Suprapubic skin (tissue), 3 donors: ENCODE measurements at regions not wholly inside any gene's neighbourhood (a gene's known extent, or its start where the extent isn't known, plus 50 kb on each side); places are given as distances from the start of the nearest gene placed in this dataset.

Source experiments
- CTCF ChIP-seq, 2 donors: fragments of 200-600 bp in 1 of 2; fragments of 450-650 bp in 1 of 2; sonication (generic) in 1 of 2; IDR thresholded peaks; one replicate each; pipeline ENCODE4 v1.5.1; 2016 to 2019; ENCODE audit warnings: antibody characterized with exemption in 2 of 2, mild to moderate bottlenecking in 1 of 2, moderate library complexity in 1 of 2
- POLR2AphosphoS5 ChIP-seq, 3 donors: sonication (generic); formaldehyde crosslinking; IDR thresholded peaks; one replicate each; pipeline ENCODE4 v1.6.1; 2017; ENCODE audit warnings: antibody characterized with exemption in 3 of 3

GRCh38 chr11:91795139-91795887, 429.3 kb upstream of the FAT3 start:
- TF ChIP-seq POLR2AphosphoS5 (IDR thresholded peaks at IDR 0.05) (no peak), CTCF (IDR thresholded peaks at IDR 0.05) (no peak)
